Right atrium auricular region (tissue), 2 donors: ENCODE measurements at regions not wholly inside any gene's neighbourhood (a gene's known extent, or its start where the extent isn't known, plus 50 kb on each side); places are given as distances from the start of the nearest gene placed in this dataset.

Source experiments
- DNase-seq: peaks from one replicate; pipeline ENCODE4 v3.0.0-alpha.2; 2019; ENCODE audit warnings: low spot score
- H3K27ac ChIP-seq, 2 donors: fragments of 200-600 bp; sonication (generic); 1 replicate in 1 of 2; 2 replicates in 1 of 2; pipeline ENCODE4 v1.5.1; 2016 to 2019
- H3K27me3 ChIP-seq, 2 donors: fragments of 200-600 bp; sonication (generic); one replicate each; pipeline versions ENCODE4 v1.5.1 to v1.6.0; 2017 to 2019
- H3K36me3 ChIP-seq: fragments of 200-600 bp; sonication (generic); one replicate; pipeline ENCODE4 v1.5.1; 2016
- H3K4me1 ChIP-seq, 2 donors: fragments of 200-600 bp; sonication (generic); one replicate each; pipeline versions ENCODE4 v1.5.1 to v1.6.0; 2017 to 2019
- H3K4me3 ChIP-seq, 2 donors: fragments of 200-600 bp; sonication (generic); 1 replicate in 1 of 2; 2 replicates in 1 of 2; pipeline ENCODE4 v1.5.1; 2017 to 2019; ENCODE audit warnings: mild to moderate bottlenecking in 1 of 2, moderate library complexity in 1 of 2
- H3K9me3 ChIP-seq, 2 donors: fragments of 200-600 bp; sonication (generic); one replicate each; pipeline ENCODE4 v1.5.1; 2019
- CTCF ChIP-seq, 2 donors: fragments of 200-600 bp; sonication (generic); IDR thresholded peaks; one replicate each; pipeline ENCODE4 v1.5.1; 2019; ENCODE audit warnings: antibody characterized with exemption in 2 of 2

DNA sequence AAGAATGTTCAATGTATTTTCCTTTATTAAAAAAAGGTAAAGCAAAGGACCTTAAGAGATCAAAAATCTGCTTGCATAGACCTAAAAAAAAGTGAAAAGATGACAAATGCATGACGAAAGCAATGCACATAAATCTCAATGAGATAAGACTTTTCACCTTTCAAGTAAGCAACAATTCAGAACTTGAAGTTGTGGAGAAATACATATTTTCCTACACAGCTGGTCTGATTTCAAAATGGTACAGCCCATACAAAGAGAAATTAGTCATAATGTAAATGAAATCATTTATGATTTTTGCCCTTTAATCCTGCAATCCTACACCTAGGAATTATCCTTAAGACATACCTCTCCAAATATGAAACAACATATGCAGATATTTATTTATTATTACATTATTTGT is 568.0 kb downstream of the ANXA1 start:
- Histone ChIP-seq H3K36me3 (no peaks in the 10 kb centered on the region), H3K4me1 (no peaks in the 10 kb centered on the region)
- no peak for TF ChIP-seq CTCF (IDR thresholded peaks at IDR 0.05)

DNA sequence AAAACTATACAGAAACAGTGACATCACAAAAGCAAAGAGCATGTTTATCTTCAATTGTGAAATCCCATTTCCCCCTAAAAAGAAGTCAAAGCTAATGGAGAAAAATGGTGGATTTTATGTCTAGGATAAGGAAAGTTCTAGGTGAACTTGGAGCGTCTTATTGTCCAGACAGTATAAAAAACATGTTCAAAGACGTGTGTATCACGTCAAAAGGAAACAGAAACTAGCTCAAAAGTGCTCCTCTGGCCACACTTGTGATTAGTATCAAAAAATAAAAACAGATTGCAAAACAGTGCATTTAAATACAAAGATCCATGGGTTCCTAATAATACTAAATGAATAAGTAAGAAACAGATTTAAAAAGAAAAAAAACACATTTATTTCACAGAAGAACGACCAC is 568.9 kb downstream of the ANXA1 start:
- DNase-seq, result no peak
- Histone ChIP-seq H3K27me3 (no peaks in the 10 kb centered on the region), H3K27ac (no peak overlapping the region), H3K9me3 (no peaks in the 10 kb centered on the region), H3K36me3 (no peaks in the 10 kb centered on the region), H3K4me3 (no peak overlapping the region), H3K4me1 (no peaks in the 10 kb centered on the region)
- TF ChIP-seq CTCF (IDR thresholded peaks at IDR 0.05), result no peak

More for the DNA sequence above, 568.0 kb downstream of the ANXA1 start:
- no peak for DNase-seq
- no peaks in the 10 kb centered on the region for H3K9me3 ChIP-seq
- no peaks in the 10 kb centered on the region for H3K27me3 ChIP-seq
- H3K4me3 ChIP-seq, result no peak overlapping the region
- no peak overlapping the region for H3K27ac ChIP-seq

DNA sequence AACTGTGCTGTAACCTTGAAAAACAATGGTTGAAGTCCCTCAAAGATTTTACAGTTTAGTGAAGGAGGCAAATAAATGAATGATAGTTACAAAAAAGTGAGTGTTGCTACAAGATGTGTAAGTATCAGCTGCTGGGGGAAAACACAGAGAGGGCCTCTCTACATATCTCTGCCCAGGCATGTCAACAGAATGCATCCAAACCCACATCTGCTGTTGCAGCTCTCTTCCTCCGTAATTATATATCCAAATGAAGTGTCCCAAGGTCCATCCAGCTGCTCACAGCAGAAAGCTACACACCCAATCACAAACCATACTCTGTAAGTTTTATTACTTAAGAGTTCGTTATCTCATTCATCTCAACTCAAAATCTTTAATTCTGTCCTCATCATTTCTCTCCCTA is 584.6 kb downstream of the ANXA1 start:
- Histone ChIP-seq H3K4me1 (no peaks in the 10 kb centered on the region), H3K36me3 (no peaks in the 10 kb centered on the region), H3K27me3 (no peaks in the 10 kb centered on the region), H3K9me3 (no peaks in the 10 kb centered on the region), H3K4me3 (no peak overlapping the region), H3K27ac (no peak overlapping the region)
- no peak for TF ChIP-seq CTCF (IDR thresholded peaks at IDR 0.05)
- DNase-seq, result no peak

- H3K4me1 ChIP-seq, result no peaks in the 10 kb centered on the region
- TF ChIP-seq CTCF (IDR thresholded peaks at IDR 0.05), result no peak
- H3K36me3 ChIP-seq, result no peaks in the 10 kb centered on the region
- H3K27me3 ChIP-seq, result no peaks in the 10 kb centered on the region
- H3K9me3 ChIP-seq, result no peaks in the 10 kb centered on the region
- no peak for DNase-seq
- H3K4me3 ChIP-seq, result no peak overlapping the region
- no peak overlapping the region for H3K27ac ChIP-seq
These were observed 587.3 kb downstream of the ANXA1 start for GRCh38 chr9:73738741-73739530.

DNA sequence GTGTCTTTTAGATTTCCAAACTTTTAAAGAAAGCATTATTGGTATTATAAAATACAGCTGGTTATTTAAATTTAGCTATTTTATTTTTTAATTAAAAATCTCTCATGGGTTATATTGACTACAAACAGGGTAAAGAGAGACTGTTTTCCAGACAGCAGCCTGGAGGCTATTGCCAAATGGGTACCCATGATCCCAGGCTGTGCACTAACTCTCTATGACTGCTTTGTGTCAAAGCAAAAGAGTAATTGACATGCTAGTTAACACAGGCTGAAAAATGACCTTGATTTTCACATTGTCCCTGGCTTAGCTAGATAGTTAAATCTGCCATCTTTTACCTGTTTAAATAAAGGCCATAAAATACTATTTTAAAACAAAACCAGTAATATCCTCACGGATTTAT is 589.7 kb downstream of the ANXA1 start:
- Histone ChIP-seq H3K4me3 (no peak overlapping the region), H3K9me3 (peaks cover 6% of the 10 kb centered on the region in 2 donors), H3K4me1 (no peaks in the 10 kb centered on the region), H3K36me3 (no peaks in the 10 kb centered on the region), H3K27me3 (no peaks in the 10 kb centered on the region), H3K27ac (no peak overlapping the region)
- DNase-seq, result no peak
- TF ChIP-seq CTCF (IDR thresholded peaks at IDR 0.05), result no peak

- Histone ChIP-seq H3K4me1 (no peaks in the 10 kb centered on the region), H3K27ac (no peak overlapping the region), H3K27me3 (no peaks in the 10 kb centered on the region), H3K4me3 (no peak overlapping the region), H3K9me3 (peaks cover 6 to 11% of the 10 kb centered on the region in 2 donors), H3K36me3 (no peaks in the 10 kb centered on the region)
- no peak for TF ChIP-seq CTCF (IDR thresholded peaks at IDR 0.05)
- DNase-seq, result no peak
These were observed 590.7 kb downstream of the ANXA1 start for GRCh38 chr9:73742412-73742811.
